GM18909 (cell line): ENCODE measurements at regions not wholly inside any gene's neighbourhood (a gene's known extent, or its start where the extent isn't known, plus 50 kb on each side); places are given as distances from the start of the nearest gene placed in this dataset.
"Not testable (repeated sequence)": the region's sequence is repeated elsewhere in the genome, so short reads cannot be mapped to it uniquely, and the experiment has no call there.

ENCODE experiments used
- ATAC-seq: cut with Tn5 transposase; IDR thresholded peaks from one replicate; pipeline ENCODE4 v1.9.1; 2021; ENCODE audit warnings: mild to moderate bottlenecking; ENCODE audit not compliant: unreplicated experiment, poor library complexity

DNA sequence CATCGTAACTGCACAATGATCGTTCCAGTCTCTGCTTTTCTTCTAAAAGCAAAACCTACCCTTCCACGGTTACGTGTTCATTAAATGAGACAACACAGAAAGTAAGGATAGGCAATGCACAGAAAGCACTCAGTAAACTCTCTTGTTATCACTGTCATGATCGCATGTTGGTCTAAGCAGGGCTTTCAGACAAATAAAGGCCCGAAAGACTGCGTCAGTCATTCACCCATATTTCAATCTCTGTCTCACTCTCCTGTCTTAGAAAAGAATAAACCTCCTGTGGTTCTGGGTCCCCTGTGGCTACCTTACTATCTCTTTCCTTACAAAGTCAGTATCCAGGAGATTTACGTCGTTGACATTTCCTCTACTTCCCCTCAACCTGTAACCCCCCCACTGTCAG is 160.9 kb downstream of the VAPA start:
- ATAC-seq = no peak

- ATAC-seq = no peak
Measured at GRCh38 chr18:10076502-10077030, 162.8 kb downstream of the VAPA start.

GRCh38 chr18:10077986-10078385 is 164.2 kb downstream of the VAPA start:
- ATAC-seq = no peak

DNA sequence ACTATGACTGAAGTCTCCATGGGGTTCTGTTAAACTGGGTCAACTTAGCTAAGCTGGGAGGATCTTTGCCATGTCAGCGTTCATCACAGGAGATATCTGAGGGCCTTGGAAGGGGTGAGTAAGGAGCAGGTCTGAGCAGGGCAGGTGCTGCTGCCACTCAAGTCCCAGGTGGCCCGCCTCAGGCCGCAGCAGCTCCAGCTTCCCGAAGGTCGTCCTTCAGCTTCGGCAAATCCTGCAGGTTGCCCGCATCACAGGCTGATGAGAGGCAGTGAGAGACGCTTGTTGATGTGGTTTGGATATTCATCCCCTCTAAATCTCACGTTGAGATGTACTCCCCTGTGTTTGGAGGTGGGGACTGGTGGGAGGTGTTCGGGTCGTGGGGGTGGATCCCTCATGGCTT is 166.6 kb downstream of the VAPA start:
- ATAC-seq = no peak

DNA sequence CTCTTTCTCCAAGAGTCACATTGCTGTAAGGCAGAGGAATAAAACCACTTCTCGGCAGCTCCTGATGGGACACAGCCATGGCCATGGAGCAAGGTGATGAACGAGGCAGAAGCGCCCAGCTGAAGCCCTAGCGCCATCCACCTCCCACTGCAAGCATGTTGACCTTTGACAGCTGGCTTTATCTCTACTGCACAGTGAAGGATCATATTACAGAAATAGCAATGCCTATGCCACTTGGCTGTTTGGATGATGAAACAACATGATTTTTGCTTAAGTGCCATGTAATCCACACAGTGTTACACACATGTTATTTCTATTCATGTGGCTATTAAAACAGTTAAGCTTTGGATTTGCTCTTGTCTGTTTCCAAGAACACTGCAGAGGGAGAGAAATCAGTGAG is 167.7 kb downstream of the VAPA start:
- no peak for ATAC-seq

- no peak for ATAC-seq
Measured at GRCh38 chr18:10085416-10085815, 171.6 kb downstream of the VAPA start.

DNA sequence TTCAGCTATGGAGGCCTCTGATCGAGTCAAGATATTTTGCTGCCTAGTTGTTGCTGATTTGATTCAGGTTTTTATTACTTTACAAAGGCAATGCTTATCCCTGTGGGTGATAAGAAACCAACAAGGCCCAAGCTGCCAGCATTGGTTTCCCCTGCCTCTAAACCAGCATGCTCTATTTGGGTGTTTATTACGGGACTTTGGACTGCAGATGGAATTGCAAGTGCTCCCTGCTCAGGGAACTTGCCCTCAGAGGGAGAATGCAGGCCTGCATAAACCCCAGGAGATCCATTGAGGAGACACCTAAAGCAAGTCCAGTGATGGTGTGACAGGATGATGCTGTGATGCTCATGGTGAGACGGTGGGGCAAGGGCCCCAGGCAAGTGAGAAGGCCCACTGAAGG is 172.1 kb downstream of the VAPA start:
- no peak for ATAC-seq

DNA sequence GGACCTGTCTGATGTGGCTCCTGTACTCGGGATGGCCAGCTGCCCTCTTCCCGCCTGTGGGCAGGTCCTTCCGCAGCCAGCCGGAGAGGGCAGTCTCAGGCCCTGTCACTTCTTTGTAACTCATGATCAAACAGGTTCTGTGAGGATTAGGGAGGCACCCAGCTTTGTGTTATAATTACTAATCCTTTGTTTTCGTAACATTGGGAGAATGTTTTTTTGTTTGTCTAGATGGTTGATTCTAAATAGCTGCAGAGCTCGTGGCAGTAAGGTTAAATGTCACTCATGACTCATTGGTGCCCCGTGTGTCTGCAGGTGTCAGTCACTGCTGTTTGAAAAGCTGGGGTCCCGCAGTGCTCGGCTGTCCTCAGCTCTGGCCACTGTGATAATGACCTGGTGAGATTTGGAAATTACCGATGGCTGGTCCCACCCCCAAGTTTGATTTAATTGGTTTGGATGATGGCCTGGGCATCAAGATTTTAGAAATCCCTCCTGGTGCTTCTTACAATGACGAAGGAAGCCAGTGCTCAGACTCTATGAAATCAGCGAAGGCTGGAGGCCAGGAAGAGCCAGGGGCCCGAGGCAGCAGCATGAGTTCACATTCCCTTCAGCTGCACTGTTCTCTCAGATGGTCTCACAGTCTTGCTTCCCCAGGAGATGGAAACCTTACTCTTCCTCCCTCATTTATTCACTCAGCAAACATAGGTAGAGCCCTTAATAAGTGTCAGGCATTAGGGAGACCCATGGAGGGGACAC is 172.8 kb downstream of the VAPA start:
- no peak for ATAC-seq

DNA sequence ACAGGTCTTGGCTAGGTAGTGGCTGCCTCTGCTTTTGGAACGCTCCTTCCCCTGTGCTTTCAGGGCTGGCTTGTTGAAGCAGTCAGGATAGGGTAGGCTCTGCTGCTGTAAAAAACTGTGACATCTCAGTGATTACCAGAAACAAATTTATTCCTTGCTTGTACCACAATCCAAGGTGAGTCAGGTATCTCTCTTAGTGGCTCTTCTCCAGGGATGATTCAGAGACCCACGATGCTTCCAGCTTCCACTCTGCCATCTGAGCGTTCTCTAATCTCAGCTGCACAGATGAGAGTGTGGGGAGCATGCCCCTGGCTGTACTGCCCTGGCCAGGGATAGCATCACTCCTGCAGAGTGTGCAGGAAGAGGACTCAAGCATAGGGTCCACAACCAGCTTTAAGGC is 174.9 kb downstream of the VAPA start:
- ATAC-seq = no peak

DNA sequence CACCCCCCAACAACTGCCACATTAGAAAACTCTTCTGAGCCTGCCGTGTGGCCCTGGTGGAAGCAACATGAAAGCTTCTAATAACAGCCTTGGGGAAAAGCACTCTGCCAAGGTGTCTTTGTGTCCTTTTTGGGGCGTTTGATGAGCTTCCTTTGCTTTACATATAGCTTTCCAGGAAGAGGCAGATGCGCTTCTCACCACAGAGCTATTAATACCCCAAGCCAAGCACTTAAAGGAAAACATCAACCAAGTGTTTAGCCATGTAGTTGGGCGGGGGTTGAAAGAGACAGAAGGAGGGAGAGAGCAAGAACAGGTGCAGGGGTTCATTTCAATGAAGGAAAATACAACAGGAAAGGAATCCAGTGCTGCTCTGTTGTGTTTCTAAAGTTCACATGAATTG is 176.1 kb downstream of the VAPA start:
- ATAC-seq = no peak

GRCh38 chr18:10090668-10091067 is 176.9 kb downstream of the VAPA start:
- no peak for ATAC-seq

DNA sequence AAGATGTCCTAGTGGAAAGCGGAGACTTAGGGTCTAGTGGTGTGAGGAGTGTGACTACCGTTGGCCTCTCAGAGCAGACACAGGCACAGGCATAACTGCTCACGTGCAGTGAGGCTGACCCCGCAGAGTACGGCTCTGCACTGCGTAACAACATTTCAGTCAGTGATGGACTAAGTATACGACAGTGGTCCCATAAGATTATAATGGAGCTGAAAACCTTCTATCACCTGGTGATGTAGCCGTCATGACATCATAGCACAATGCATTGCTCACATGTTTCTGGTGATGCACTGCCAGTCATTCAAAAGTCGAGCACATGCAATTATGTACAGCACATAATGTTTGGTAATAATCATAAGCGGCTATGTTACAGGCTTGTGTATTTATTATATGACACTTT is 179.6 kb downstream of the VAPA start:
- ATAC-seq = no peak

GRCh38 chr18:10094154-10094553 is 180.3 kb downstream of the VAPA start:
- no peak for ATAC-seq

- ATAC-seq = no peak
Measured at GRCh38 chr18:10094655-10095054, 180.8 kb downstream of the VAPA start.

DNA sequence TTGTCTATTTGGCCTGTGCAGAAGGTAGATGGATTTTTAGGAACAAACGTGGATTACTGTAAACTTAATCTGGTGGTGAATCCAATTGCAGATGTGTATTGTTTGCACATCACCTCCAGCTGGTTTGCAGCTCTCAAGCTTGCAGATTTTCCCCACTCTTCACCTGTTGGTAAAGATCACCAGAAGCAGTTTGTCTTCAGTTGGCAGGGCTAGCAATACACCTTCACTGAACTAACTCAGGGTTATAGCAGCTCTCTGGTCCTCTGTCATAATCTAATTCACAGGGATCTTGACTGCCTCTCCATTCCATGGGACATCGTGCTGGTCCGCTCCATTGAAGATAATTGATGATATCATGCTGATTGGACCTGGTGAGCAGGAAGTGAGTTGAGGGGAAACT is 181.5 kb downstream of the VAPA start:
- no peak for ATAC-seq

DNA sequence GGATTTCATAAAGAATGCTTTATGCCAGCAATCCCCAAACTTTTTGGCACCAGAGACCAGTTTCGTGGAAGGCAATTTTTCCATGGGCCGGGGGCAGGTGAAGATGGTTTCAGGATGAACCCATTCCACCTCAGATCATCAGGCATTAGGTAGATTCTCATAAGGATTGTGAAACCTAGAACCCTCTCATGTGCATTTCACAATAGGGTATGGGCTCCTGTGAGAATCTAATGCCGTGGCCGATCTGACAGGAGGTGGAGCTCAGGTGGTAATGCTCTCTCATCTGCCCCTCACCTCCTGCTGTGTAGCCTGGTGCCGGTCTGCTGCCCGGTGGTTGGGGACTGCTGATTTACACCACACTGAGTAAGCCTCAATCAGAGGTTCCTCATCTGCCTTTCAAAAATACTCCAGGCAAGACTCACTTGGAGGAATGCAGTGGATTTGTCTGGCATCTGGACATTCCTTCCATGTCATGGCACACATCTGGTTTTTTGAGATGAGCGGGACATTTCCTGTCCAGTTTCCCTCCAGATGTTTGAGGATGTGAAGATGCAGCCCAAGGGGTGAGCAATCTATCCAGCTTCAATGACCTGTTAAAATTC is 185.8 kb downstream of the VAPA start:
- no peak for ATAC-seq

DNA sequence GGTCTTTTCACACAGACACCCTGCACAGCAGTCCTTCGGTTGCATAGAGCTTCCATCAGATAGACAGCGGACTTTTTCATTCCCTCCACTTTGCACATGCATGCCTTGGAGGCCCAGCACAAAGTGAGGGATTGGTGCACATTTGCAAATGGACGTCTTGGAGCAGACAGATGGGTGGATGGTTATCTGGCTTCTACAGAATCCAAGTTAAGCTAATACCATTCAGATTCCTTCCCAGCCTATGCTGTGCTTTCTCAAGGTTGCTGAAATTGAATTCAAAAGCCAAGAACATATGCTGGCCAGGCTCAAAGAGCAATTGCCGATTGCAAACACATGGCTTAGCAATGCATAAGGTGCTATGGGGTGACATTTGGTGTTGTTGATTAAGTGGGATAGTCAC is 186.4 kb downstream of the VAPA start:
- ATAC-seq = no peak

DNA sequence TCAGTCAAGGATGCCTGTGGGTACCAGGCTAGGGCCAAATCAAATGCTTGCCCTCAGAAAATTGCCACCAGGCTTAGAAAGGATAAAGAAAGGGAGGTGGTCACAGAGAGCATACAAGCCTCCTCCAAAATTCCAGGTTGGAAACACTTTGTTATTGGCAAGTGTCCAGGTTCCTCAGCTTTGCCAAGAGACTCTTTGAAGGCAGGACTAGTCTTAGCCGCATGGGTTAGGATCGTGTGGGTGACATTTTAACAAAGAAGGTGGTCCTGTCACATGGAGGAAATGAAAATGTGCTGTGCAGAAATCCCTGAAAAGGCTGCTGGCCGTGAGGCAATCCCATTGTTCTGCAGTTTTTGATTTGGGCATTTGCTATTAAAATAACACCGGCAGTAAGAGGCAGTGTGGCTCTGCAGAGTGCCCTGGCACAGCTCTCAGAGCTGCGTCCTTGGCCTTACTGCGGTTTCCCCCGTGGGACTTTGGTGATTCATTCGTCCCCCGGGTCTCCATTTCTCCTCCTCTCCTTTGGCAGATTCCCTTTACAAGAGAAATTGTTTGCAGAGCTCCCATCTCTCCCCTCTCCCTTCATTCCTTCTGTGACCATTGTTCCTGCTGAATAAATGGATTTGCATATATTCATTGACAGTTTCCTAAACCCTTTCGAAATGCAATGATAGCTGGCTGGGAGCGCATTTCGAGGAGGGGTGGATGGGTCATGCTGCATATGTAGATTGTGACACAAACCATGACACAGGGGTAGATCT is 187.3 kb downstream of the VAPA start:
- ATAC-seq = no peak

- no peak for ATAC-seq
Measured at GRCh38 chr18:10101729-10102128, 187.9 kb downstream of the VAPA start.

GRCh38 chr18:10105118-10105517 is 191.3 kb downstream of the VAPA start:
- not testable (repeated sequence) for ATAC-seq

DNA sequence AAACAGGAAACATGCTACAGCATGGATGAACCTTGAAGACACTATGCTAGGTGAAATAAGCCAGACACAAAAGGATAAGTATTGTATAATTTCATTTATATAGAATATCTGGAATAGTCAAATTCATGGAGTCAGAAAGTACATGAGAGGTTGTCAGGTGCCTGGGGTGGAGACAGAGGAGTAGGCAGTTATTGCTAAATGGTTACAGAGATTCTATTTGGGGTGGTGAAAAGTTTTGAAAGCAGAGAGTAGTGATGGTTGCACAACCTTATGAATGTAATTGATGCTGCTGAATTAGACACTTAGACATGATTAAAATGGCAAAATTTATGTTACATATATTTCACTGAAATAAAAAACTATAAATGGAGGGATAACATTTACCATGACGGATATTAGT is 197.4 kb downstream of the VAPA start:
- no peak for ATAC-seq
